ENCODE measurements at regions not wholly inside any gene's neighbourhood (a gene's known extent, or its start where the extent isn't known, plus 50 kb on each side); places are given as distances from the start of the nearest gene placed in this dataset.

DNA sequence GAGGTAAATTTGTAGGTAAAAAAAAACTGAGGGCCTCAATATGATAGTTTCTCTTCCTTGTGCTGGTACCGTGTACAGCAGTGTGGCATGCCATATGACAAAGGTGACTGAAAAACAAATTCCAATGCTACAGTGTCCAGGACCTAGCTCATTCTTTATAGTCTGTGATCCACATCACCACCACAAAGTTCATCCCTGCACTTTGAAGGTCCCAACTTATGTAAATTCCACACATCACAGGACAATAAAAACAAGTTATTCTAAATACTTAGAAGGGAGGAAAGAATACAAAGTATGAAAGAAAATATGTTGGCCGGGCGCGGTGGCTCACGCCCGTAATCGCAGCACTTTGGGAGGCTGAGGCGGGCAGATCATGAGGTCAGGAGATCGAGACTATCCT is 314.6 kb upstream of the SGCG start:
- Histone ChIP-seq H3K4me3 (ENCODE audit: control extremely low read depth in 1 of 5, extremely low read depth in 1 of 5, insufficient read depth in 1 of 5, low read depth in 2 of 5, low read length in 4 of 5) (no peak overlapping the region), H3K36me3 (replicated peaks in 1 of 2; ENCODE audit: control extremely low read depth in 1 of 2, control insufficient read depth in 1 of 2, extremely low read depth in 1 of 2, insufficient read depth in 2 of 2, low read length in 1 of 2) (no peaks in the 10 kb centered on the region), H3K79me2 (ENCODE audit: control insufficient read depth, insufficient read depth, low read length) (no peaks in the 10 kb centered on the region), H3K9ac (ENCODE audit: low read length) (no peak overlapping the region), H3K4me1 (ENCODE audit: control insufficient read depth in 2 of 2, insufficient read depth in 2 of 2, low read length in 2 of 2) (no peaks in the 10 kb centered on the region), H2AFZ (ENCODE audit: insufficient read depth, low read depth, low read length, poor library complexity, severe bottlenecking) (no peak overlapping the region), H3K27me3 (replicated peaks in 1 of 4; ENCODE audit: control extremely low read depth in 1 of 4, control insufficient read depth in 3 of 4, insufficient read depth in 4 of 4, low read length in 3 of 4) (no peaks in the 10 kb centered on the region), H3K4me2 (replicated peaks; ENCODE audit: low read depth, low read length, poor library complexity, severe bottlenecking) (no peak overlapping the region), H3K27ac (ENCODE audit: low read length in 2 of 2) (no peak overlapping the region), H3K9me3 (ENCODE audit: control extremely low read depth in 1 of 3, control insufficient read depth in 2 of 3, insufficient read depth in 1 of 3, low read length in 2 of 3) (no peaks in the 10 kb centered on the region), H4K20me1 (ENCODE audit: control insufficient read depth, insufficient read depth, low read length, poor library complexity, severe bottlenecking) (no peaks in the 10 kb centered on the region)
- no peaks in the 10 kb centered on the region for H3K27me3 Mint-ChIP-seq
- 89% methylated on average over 1 of the region's 9 CpGs for WGBS (ENCODE audit: insufficient coverage)
- no peaks in the 10 kb centered on the region for H3K4me1 Mint-ChIP-seq
- H3K9me3 Mint-ChIP-seq (ENCODE audit: insufficient read depth) = no peaks in the 10 kb centered on the region
- DNase-seq = no peak
- no peak for TF ChIP-seq CTCF (IDR thresholded peaks at IDR 0.05)
- no peak for TF ChIP-seq EZH2 (IDR thresholded peaks at IDR 0.05; ENCODE audit: borderline replicate concordance, insufficient read depth, low read depth, low read length, poor library complexity, severe bottlenecking)
- ChIA-PET CTCF (no interaction called here), POLR2A (no interaction called here)
- ATAC-seq (ENCODE audit: low read depth) = no peak
- H3K27ac Mint-ChIP-seq = no peak overlapping the region
- no peak overlapping the region for H3K4me3 Mint-ChIP-seq
- intact Hi-C loops (cut with micrococcal nuclease) = no loop called here

DNA sequence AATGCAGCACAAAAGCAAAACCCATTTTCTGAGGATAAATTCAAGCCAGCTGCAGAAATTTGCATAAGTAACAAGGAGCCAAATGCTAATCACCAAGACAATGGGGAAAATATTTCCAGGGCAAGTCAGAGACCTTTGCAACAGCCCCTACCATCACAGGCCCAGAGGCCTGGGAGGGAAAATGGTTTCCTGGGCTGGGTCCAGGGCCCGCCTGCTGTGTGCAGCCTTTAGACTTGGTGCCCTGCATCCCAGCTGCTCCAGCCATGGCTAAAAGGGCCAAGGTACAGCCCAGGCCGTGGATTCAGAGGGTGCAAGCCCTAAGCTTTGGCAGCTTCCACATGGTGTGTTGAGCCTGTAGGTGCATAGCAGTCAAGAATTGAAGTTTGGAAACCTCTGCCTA is 309.5 kb upstream of the SGCG start:
- ChIA-PET POLR2A (no interaction called here), CTCF (no interaction called here)
- H2AFZ ChIP-seq (ENCODE audit: insufficient read depth, low read depth, low read length, poor library complexity, severe bottlenecking) = no peak overlapping the region
- peaks cover 0 to 3% (median 0%) of the 10 kb centered on the region in 3 donors for H3K9me3 ChIP-seq (ENCODE audit: control extremely low read depth in 1 of 3, control insufficient read depth in 2 of 3, insufficient read depth in 1 of 3, low read length in 2 of 3)
- no peaks in the 10 kb centered on the region for H3K27me3 ChIP-seq (replicated peaks in 1 of 4; ENCODE audit: control extremely low read depth in 1 of 4, control insufficient read depth in 3 of 4, insufficient read depth in 4 of 4, low read length in 3 of 4)
- TF ChIP-seq CTCF (IDR thresholded peaks at IDR 0.05) (no peak), EZH2 (IDR thresholded peaks at IDR 0.05; ENCODE audit: borderline replicate concordance, insufficient read depth, low read depth, low read length, poor library complexity, severe bottlenecking) (no peak)
- DNase-seq = no peak
- WGBS (ENCODE audit: insufficient coverage) = 90% methylated on average over 2 of the region's 2 CpGs
- intact Hi-C loops (cut with micrococcal nuclease) = no loop called here
- no peak overlapping the region for H3K27ac ChIP-seq (ENCODE audit: low read length in 2 of 2)
- H4K20me1 ChIP-seq (ENCODE audit: control insufficient read depth, insufficient read depth, low read length, poor library complexity, severe bottlenecking) = no peaks in the 10 kb centered on the region
- H3K36me3 ChIP-seq (replicated peaks in 1 of 2; ENCODE audit: control extremely low read depth in 1 of 2, control insufficient read depth in 1 of 2, extremely low read depth in 1 of 2, insufficient read depth in 2 of 2, low read length in 1 of 2) = no peaks in the 10 kb centered on the region
- H3K9me3 Mint-ChIP-seq (ENCODE audit: insufficient read depth) = peaks cover 7% of the 10 kb centered on the region
- no peaks in the 10 kb centered on the region for H3K27me3 Mint-ChIP-seq
- no peaks in the 10 kb centered on the region for H3K79me2 ChIP-seq (ENCODE audit: control insufficient read depth, insufficient read depth, low read length)
- H3K27ac Mint-ChIP-seq = no peak overlapping the region
- no peak overlapping the region for H3K4me3 Mint-ChIP-seq
- H3K4me1 ChIP-seq (ENCODE audit: control insufficient read depth in 2 of 2, insufficient read depth in 2 of 2, low read length in 2 of 2) = no peaks in the 10 kb centered on the region
- no peak for ATAC-seq (ENCODE audit: low read depth)
- H3K9ac ChIP-seq (ENCODE audit: low read length) = no peak overlapping the region
- H3K4me2 ChIP-seq (replicated peaks; ENCODE audit: low read depth, low read length, poor library complexity, severe bottlenecking) = no peak overlapping the region
- no peak overlapping the region for H3K4me3 ChIP-seq (ENCODE audit: control extremely low read depth in 1 of 5, extremely low read depth in 1 of 5, insufficient read depth in 1 of 5, low read depth in 2 of 5, low read length in 4 of 5)
- H3K4me1 Mint-ChIP-seq = no peaks in the 10 kb centered on the region

Data from B cell (primary cell).